Brain microvascular endothelial cell (primary cell): ENCODE measurements at regions not wholly inside any gene's neighbourhood (a gene's known extent, or its start where the extent isn't known, plus 50 kb on each side); places are given as distances from the start of the nearest gene placed in this dataset.

Experiments used
- DNase-seq: peaks from one replicate; pipeline ENCODE4 v3.0.0-alpha.2; 2020
- H3K27ac ChIP-seq: fragments of 250-450 bp; sonication (Bioruptor Pico); 2 replicates; pipeline ENCODE4 v1.5.1; 2020; ENCODE audit warnings: mild to moderate bottlenecking, moderate library complexity
- H3K27me3 ChIP-seq: fragments of 250-450 bp; sonication (Bioruptor Pico); replicated peaks from 2 replicates; pipeline ENCODE4 v1.5.1; 2020; ENCODE audit warnings: mild to moderate bottlenecking
- H3K36me3 ChIP-seq: fragments of 250-450 bp; sonication (Bioruptor Pico); replicated peaks from 2 replicates; pipeline ENCODE4 v1.5.1; 2020; ENCODE audit warnings: mild to moderate bottlenecking
- H3K4me3 ChIP-seq: 2 replicates; pipeline ENCODE4 v1.5.1; 2011; ENCODE audit warnings: low read depth, mild to moderate bottlenecking, control low read depth, low read length, moderate library complexity
- in situ Hi-C: cut with HindIII; loops from 2 replicates; pipeline ENCODE4 v1.10.0; 2017; ENCODE audit warnings: low sequenced_read_pairs, low pct_ligation_motif_present
- TF ChIP-seq, protein P1 (sequence below): IDR thresholded peaks from 2 replicates; pipeline ENCODE4 v1.5.1; 2011; ENCODE audit warnings: low read depth, mild to moderate bottlenecking, moderate library complexity, low read length, control low read depth, inconsistent platforms; ENCODE audit errors: missing control alignments

DNA sequence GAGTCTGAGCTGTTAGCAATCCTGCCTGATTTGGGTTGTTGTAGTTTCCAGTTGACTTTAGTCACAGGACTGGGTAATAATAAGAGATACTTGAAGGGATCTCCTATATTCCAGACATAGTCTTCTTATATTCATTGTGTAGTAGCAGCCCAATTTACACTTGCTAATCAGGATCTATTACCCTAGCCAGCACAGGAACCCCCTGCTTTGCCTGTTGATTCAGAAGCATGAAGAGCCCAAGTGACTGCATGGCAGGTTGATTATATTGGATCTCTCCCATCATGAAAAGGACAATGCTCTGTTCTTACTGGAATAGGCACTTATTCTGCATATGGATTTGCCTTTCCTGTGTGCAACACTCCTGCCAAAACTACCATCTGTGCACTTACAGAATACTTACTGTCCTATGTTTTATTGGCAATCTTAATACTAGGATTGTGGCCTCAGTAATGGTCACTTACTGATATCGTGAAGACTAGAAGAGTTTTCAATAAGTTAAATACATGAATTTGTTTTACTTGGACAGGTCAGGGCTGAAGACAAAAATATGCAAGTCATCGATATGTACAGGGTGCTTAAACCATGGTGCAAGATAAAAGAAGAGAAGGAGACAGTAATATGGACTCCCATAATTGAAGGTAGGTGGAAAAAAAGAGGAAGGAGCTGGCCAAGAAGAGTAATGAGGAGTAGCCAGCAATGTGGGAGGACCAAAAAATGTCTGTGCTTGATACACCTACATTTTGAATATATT is 304.1 kb downstream of the MCTP2 start:
- no peak for DNase-seq
- in situ Hi-C loops: no loop called here
- Histone ChIP-seq H3K27me3 (no peaks in the 10 kb centered on the region), H3K36me3 (no peaks in the 10 kb centered on the region), H3K27ac (no peak overlapping the region), H3K4me3 (no peak overlapping the region)
- TF ChIP-seq, protein P1, sequence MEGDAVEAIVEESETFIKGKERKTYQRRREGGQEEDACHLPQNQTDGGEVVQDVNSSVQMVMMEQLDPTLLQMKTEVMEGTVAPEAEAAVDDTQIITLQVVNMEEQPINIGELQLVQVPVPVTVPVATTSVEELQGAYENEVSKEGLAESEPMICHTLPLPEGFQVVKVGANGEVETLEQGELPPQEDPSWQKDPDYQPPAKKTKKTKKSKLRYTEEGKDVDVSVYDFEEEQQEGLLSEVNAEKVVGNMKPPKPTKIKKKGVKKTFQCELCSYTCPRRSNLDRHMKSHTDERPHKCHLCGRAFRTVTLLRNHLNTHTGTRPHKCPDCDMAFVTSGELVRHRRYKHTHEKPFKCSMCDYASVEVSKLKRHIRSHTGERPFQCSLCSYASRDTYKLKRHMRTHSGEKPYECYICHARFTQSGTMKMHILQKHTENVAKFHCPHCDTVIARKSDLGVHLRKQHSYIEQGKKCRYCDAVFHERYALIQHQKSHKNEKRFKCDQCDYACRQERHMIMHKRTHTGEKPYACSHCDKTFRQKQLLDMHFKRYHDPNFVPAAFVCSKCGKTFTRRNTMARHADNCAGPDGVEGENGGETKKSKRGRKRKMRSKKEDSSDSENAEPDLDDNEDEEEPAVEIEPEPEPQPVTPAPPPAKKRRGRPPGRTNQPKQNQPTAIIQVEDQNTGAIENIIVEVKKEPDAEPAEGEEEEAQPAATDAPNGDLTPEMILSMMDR: no peak

DNA sequence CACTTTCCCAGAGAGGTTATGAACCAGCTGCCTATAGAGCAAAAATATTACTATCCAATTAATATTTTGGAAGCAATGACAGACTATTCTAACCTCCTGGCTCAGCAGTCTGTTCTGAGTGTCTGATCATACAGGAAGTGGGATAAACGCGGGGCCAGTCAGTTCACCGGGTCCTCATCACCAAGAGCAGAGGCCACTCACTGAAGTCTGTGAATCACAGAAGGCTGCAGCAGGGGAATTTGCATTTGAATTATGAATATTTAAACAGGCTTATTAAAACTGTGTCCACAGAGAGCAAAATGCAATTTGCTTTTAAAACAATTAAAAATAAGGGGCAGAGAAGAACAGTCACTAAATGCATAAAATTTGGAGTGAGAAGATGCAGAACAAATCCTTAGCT is 305.2 kb downstream of the MCTP2 start:
- Histone ChIP-seq H3K27ac (no peak overlapping the region), H3K4me3 (no peak overlapping the region), H3K27me3 (no peaks in the 10 kb centered on the region), H3K36me3 (no peaks in the 10 kb centered on the region)
- TF ChIP-seq, protein P1: no peak
- in situ Hi-C loops: no loop called here
- DNase-seq: no peak

- in situ Hi-C loops: no loop called here
Measured at GRCh38 chr15:94538280-94538679, 306.9 kb downstream of the MCTP2 start.

DNA sequence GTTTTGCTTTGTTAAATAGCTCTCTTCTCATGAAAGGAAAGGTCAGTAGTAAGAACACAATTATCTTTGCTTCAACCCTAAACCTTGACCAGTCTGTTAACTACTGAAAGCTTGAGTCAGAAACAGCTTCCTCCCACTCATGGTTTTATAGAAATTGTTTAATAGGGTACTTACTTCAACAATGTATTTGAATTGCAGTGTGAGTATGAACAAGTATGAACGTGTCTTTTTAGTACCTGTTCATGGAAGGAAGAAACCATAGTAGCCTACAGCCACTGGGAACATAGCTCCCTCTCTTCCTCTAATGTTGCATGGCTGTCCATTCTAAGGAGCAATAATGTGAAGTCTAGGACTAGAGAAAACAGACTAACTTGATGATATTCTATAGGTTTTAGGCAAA is 311.0 kb downstream of the MCTP2 start:
- H3K36me3 ChIP-seq: no peaks in the 10 kb centered on the region
- TF ChIP-seq, protein P1: no peak
- DNase-seq: no peak
- H3K27ac ChIP-seq: no peak overlapping the region
- no peaks in the 10 kb centered on the region for H3K27me3 ChIP-seq
- H3K4me3 ChIP-seq: no peak overlapping the region
- in situ Hi-C loops: no loop called here

More at GRCh38 chr15:94538280-94538679, 306.9 kb downstream of the MCTP2 start:
- Histone ChIP-seq H3K36me3 (no peaks in the 10 kb centered on the region), H3K4me3 (no peak overlapping the region), H3K27ac (no peak overlapping the region), H3K27me3 (no peaks in the 10 kb centered on the region)
- TF ChIP-seq, protein P1: no peak
- no peak for DNase-seq

GRCh38 chr15:94546808-94547207 is 315.4 kb downstream of the MCTP2 start:
- DNase-seq: no peak
- Histone ChIP-seq H3K4me3 (no peak overlapping the region), H3K27ac (no peak overlapping the region), H3K36me3 (no peaks in the 10 kb centered on the region), H3K27me3 (no peaks in the 10 kb centered on the region)
- TF ChIP-seq, protein P1: no peak
- in situ Hi-C loops: no loop called here

GRCh38 chr15:94547711-94548110 is 316.4 kb downstream of the MCTP2 start:
- Histone ChIP-seq H3K36me3 (no peaks in the 10 kb centered on the region), H3K4me3 (no peak overlapping the region), H3K27me3 (no peaks in the 10 kb centered on the region), H3K27ac (no peak overlapping the region)
- in situ Hi-C loops: no loop called here
- TF ChIP-seq, protein P1: no peak
- DNase-seq: no peak
